ENCODE measurements at regions not wholly inside any gene's neighbourhood (a gene's known extent, or its start where the extent isn't known, plus 50 kb on each side); places are given as distances from the start of the nearest gene placed in this dataset.
"Not testable (repeated sequence)": the region's sequence is repeated elsewhere in the genome, so short reads cannot be mapped to it uniquely, and the experiment has no call there.

DNA sequence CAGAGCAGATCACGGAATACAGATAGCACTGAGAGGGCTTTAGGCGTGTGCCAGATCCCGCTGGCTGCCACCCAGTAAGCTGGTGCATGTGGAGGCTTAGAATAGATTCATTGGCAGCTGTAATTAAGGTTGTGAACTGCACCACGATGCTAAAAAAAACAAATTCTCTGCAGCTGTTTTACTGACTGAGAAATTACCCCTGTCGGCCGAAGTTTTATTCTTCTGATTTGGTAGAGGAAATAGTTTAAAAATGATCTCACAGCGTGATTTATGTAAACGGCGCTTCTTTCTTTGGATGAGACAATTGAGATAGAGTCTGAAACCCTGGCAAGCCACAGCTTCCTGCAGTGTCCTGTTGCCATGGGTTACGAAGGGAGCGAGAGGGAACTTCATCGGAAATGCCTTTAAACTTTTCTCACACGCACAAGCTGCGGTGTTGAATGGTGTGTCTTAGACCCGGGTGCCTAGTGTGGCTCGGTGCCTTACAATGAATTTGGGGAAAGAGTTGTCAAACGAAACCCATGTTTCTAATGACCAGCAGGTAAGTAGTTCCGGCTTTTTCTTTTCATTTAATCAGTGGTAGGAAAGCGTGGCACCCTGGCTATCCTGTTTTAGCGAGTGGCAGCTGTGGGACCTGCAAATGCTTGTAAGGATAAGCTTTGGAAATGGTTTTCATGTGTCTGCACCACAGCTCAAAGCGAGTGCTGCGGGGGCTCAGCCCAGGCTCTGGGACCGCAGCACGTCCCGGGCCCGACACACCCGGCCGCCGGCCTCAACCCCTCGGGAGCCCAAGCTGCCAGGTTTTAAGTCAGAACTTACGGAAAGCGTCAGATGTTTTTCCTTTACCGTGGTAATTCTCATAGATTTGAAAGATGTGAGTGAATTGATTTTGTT lies 71.7 kb upstream of the HGFAC start:
- Mint-ChIP-seq H3K36me3 (no peaks in the 10 kb centered on the region), H3K9me3 (no peaks in the 10 kb centered on the region), H3K4me3 (peak overlapping the region; percentile 33), H3K27me3 (peaks cover 23% of the 10 kb centered on the region), H3K4me1 (peaks cover 60% of the 10 kb centered on the region), H3K27ac (no peak overlapping the region)
- no peak for ATAC-seq

GRCh38 chr4:3371033-3372001 lies 70.5 kb upstream of the HGFAC start:
- Mint-ChIP-seq H3K27ac (peak overlapping the region; percentile 85), H3K27me3 (peaks cover 23% of the 10 kb centered on the region), H3K4me3 (peak overlapping the region; percentile 26)

DNA sequence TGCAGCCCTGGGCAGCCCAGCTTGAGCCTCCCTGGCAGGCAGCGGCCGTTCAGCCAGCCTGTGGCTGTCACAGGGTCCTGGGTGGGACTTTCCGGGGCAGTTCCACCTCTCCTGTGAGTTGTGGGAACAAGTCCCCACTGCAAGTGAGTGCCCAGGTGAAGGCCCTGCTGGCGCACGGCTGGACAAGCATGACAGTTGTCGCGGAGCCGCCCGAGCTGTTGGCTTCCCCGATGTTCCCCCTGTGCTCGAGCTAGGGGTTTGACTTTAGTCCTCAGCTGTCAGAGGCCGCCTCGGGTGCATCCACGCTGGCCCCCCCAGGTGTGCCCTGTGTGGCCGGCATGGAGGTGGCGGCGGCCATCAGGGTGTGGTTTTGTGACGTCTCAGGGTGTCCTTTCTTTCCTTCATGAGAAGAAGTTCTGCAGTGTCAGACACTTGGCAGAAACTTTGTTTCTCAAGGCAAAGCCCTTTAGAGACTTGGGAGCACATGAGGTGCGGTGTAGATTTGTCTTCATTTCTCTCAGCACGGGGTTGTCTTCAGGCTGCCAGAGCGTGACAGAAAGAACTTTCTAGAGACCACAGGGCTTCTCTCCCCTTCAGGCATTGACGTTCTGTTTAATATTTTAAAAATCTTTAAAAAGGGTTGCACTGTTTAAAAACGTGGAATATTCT lies 69.4 kb upstream of the HGFAC start:
- H3K4me1 Mint-ChIP-seq, result peaks cover 60% of the 10 kb centered on the region
- peak; percentile 71 for ATAC-seq
- H3K36me3 Mint-ChIP-seq, result no peaks in the 10 kb centered on the region
- H3K27me3 Mint-ChIP-seq, result peaks cover 23% of the 10 kb centered on the region
- H3K9me3 Mint-ChIP-seq, result no peaks in the 10 kb centered on the region
- peak overlapping the region; percentile 50 for H3K4me3 Mint-ChIP-seq
- H3K27ac Mint-ChIP-seq, result peak overlapping the region; percentile 85

More at GRCh38 chr4:3371033-3372001, 70.5 kb upstream of the HGFAC start:
- no peak for ATAC-seq
- H3K4me1 Mint-ChIP-seq, result peaks cover 60% of the 10 kb centered on the region
- no peaks in the 10 kb centered on the region for H3K36me3 Mint-ChIP-seq
- H3K9me3 Mint-ChIP-seq, result no peaks in the 10 kb centered on the region

DNA sequence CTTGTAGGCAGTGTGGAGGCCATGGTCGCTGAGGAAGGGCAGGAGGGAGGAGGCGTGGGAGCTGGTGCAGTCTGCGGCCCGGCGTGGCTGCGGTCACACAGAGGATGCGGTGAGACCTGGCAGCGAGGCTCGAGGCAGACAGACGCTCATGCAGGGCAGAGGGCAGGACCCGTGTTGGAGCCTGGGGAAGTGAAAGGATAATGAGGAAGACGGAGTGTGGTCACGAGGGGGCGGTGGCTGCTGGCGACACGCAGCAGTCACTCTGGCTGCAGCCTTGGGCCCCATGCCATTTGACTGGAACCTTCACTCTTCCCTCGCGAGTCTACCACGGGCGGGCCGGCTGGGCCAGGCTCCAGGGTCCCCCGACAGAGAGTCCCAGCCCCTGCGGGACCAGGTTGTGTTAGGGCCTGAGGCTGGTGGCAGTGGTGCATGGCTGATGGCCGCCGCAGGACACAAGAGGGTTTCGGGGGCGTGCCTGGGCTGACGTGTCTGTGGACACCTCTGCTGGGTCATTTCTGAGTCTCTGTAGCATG lies 68.8 kb upstream of the HGFAC start:
- peaks cover 58% of the 10 kb centered on the region for H3K4me1 Mint-ChIP-seq
- peak overlapping the region; percentile 50 for H3K4me3 Mint-ChIP-seq
- H3K9me3 Mint-ChIP-seq, result no peaks in the 10 kb centered on the region
- ATAC-seq, result peak; percentile 96
- H3K27me3 Mint-ChIP-seq, result peaks cover 23% of the 10 kb centered on the region
- H3K27ac Mint-ChIP-seq, result peak overlapping the region; percentile 85
- H3K36me3 Mint-ChIP-seq, result no peaks in the 10 kb centered on the region

DNA sequence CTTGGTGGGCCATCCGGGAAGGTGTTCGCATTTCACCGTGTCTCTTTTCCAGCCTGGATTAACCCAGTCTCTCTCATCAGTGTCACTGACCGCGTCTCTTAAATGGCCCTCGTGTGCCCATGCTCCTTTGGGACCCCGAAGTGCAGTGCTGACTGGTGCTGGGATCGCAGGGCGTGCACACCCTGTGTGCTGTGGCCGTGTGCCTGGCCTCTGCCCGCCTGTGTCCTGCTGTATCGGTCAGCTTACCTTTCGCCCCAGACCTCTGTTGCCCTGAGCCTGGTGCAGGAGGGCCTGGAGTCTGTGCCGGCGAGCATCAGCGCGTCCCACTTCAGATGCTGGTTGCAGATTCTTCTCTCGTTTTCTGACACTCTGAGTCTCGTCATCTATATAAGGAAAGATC lies 68.3 kb upstream of the HGFAC start:
- H3K4me3 Mint-ChIP-seq, result peak overlapping the region; percentile 32
- H3K9me3 Mint-ChIP-seq, result no peaks in the 10 kb centered on the region
- H3K27ac Mint-ChIP-seq, result peak overlapping the region; percentile 85
- H3K36me3 Mint-ChIP-seq, result no peaks in the 10 kb centered on the region
- H3K27me3 Mint-ChIP-seq, result peaks cover 23% of the 10 kb centered on the region
- peaks cover 54% of the 10 kb centered on the region for H3K4me1 Mint-ChIP-seq
- ATAC-seq, result no peak

- peaks cover 23% of the 10 kb centered on the region for H3K27me3 Mint-ChIP-seq
- H3K4me1 Mint-ChIP-seq, result peaks cover 47% of the 10 kb centered on the region
- peak overlapping the region; percentile 85 for H3K27ac Mint-ChIP-seq
- ATAC-seq, result no peak
- H3K4me3 Mint-ChIP-seq, result peak overlapping the region; percentile 32
- no peaks in the 10 kb centered on the region for H3K36me3 Mint-ChIP-seq
- H3K9me3 Mint-ChIP-seq, result peaks cover 6% of the 10 kb centered on the region
Observed at GRCh38 chr4:3374011-3374645, 67.6 kb upstream of the HGFAC start.

DNA sequence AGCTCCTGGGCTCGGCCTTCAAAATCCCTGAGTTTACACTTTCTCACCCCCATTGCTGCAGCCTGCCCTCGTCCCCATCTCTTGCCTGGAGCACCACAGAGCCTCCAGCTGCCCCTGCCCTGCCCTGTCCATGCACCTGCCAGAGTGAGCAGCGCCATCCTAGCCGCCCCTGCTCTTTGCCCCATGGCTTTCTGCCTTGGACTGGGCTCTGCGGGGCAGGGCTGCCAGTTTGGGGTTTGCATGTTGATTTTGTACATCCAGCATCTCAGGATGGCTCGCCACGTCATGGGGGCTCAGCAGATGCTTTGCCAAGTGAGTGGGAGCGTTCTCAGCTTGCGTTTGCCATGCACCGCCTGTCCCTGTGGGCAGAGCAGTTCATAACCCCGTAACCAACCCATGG lies 67.1 kb upstream of the HGFAC start:
- no peak overlapping the region for H3K4me3 Mint-ChIP-seq
- peaks cover 43% of the 10 kb centered on the region for H3K4me1 Mint-ChIP-seq
- peaks cover 9% of the 10 kb centered on the region for H3K9me3 Mint-ChIP-seq
- ATAC-seq, result no peak
- H3K27me3 Mint-ChIP-seq, result peaks cover 20% of the 10 kb centered on the region
- no peaks in the 10 kb centered on the region for H3K36me3 Mint-ChIP-seq
- H3K27ac Mint-ChIP-seq, result peak overlapping the region; percentile 85

DNA sequence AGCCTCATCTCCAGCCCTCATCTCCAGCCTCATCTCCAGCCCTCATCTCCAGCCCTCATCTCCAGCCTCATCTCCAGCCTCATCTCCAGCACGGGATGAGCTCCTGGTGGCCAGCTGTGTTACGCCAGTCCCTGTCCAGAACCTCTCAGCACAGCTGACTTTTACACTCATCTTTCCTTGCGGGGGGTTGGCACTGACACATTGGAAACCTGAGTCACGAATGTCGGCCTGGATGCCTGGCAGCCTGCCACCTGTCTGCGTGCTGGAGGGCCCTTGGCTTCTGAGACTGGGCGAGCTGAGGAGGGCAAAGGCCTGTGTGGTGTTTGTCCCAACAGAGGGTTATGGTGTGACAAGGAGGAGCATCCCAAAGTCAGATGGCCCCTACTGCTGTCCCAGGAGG lies 66.1 kb upstream of the HGFAC start:
- Mint-ChIP-seq H3K27me3 (peaks cover 13% of the 10 kb centered on the region), H3K4me3 (no peak overlapping the region), H3K27ac (no peak overlapping the region), H3K4me1 (peaks cover 33% of the 10 kb centered on the region), H3K36me3 (no peaks in the 10 kb centered on the region), H3K9me3 (peaks cover 16% of the 10 kb centered on the region)
- ATAC-seq, result no peak

- Mint-ChIP-seq H3K4me1 (peaks cover 33% of the 10 kb centered on the region), H3K9me3 (peaks cover 20% of the 10 kb centered on the region), H3K4me3 (no peak overlapping the region), H3K27me3 (peaks cover 13% of the 10 kb centered on the region), H3K36me3 (no peaks in the 10 kb centered on the region), H3K27ac (no peak overlapping the region)
- ATAC-seq, result no peak
Observed at GRCh38 chr4:3376266-3376665, 65.5 kb upstream of the HGFAC start.

DNA sequence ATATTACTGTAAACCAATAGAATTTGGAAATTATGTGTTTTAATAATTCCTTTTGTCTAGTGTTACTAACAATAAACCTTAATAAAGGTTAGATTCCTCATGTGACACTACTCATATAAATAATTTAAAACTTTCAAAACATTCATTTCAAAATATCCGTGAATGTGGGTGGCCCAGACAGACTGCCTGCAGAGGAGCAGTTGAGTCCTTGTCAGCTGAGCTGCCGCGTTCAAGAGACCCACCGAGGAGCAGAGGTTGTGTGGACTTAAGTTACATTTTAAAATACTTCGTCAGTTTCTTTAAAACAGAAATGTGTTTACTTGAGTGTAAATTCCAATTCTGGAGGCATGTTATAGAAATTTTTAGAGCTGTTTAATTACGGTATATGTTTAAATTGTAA lies 64.2 kb upstream of the HGFAC start:
- H3K4me1 Mint-ChIP-seq, result peaks cover 24% of the 10 kb centered on the region
- no peak overlapping the region for H3K4me3 Mint-ChIP-seq
- no peaks in the 10 kb centered on the region for H3K36me3 Mint-ChIP-seq
- H3K27ac Mint-ChIP-seq, result no peak overlapping the region
- H3K27me3 Mint-ChIP-seq, result peaks cover 13% of the 10 kb centered on the region
- no peak for ATAC-seq
- H3K9me3 Mint-ChIP-seq, result peaks cover 25% of the 10 kb centered on the region

DNA sequence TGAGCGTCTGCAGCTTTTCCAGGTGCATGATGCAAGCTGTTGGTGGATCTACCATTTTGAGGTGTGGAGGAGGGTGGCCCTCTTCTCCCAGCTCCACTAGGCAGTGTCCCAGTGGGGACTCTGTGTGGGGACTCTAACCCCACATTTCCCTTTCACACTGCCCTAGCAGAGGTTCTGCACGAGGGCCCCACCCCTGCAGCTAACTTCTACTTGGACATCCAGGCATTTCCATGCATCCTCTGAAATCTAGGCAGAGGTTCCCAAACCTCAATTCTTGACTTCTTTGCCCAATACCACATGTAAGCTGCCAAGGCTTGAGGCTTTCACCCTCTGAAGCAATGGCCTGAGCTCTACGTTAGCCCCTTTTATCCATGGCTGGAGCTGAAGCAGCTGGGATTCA lies 61.4 kb upstream of the HGFAC start:
- not testable (repeated sequence) for H3K36me3 Mint-ChIP-seq, H3K27ac Mint-ChIP-seq, ATAC-seq, H3K27me3 Mint-ChIP-seq, H3K4me1 Mint-ChIP-seq, H3K4me3 Mint-ChIP-seq
- peaks cover 25% of the 10 kb centered on the region for H3K9me3 Mint-ChIP-seq

DNA sequence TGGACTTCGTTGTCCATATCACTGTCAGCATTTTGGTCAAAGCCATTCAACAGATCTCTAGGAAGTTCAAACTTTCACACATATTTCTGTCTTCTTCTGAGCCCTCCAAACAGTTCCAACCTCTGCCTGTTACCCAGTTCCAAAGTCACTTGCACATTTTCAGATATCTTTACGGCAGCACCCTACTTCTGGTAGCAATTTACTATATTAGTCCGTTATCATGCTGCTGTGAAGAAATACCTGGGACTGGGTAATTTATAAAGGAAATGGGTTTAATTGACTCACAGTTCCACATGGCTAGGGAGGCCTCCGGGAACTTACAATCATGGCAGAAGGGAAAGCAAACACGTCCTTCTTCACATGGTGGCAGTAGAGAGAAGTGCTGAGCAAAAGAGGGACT lies 60.6 kb upstream of the HGFAC start:
- H3K4me1 Mint-ChIP-seq, result peaks cover 10% of the 10 kb centered on the region
- H3K36me3 Mint-ChIP-seq, ATAC-seq, H3K27me3 Mint-ChIP-seq, H3K4me3 Mint-ChIP-seq, H3K27ac Mint-ChIP-seq: not testable (repeated sequence)
- peaks cover 25% of the 10 kb centered on the region for H3K9me3 Mint-ChIP-seq

GRCh38 chr4:3382251-3382650 lies 59.5 kb upstream of the HGFAC start:
- H3K36me3 Mint-ChIP-seq, result no peaks in the 10 kb centered on the region
- H3K4me3 Mint-ChIP-seq, result no peak overlapping the region
- no peak overlapping the region for H3K27ac Mint-ChIP-seq
- no peak for ATAC-seq
- H3K9me3 Mint-ChIP-seq, result peaks cover 25% of the 10 kb centered on the region
- H3K4me1 Mint-ChIP-seq, result peaks cover 14% of the 10 kb centered on the region
- no peaks in the 10 kb centered on the region for H3K27me3 Mint-ChIP-seq

- H3K9me3 Mint-ChIP-seq, result peaks cover 19% of the 10 kb centered on the region
- no peak overlapping the region for H3K4me3 Mint-ChIP-seq
- no peaks in the 10 kb centered on the region for H3K36me3 Mint-ChIP-seq
- H3K27ac Mint-ChIP-seq, result no peak overlapping the region
- peaks cover 35% of the 10 kb centered on the region for H3K4me1 Mint-ChIP-seq
- no peak for ATAC-seq
- peaks cover 3% of the 10 kb centered on the region for H3K27me3 Mint-ChIP-seq
Observed at GRCh38 chr4:3384391-3384770, 57.4 kb upstream of the HGFAC start.

All from stimulated activated memory B cell treated with anti-CD40 and anti-IgM and Interleukin-4, amounts not matched to agents 10 μg/mL and 1 μg/mL and 100 μg/mL, for 72 hours (primary cell).